Keratinocyte (primary cell): ENCODE measurements at regions not wholly inside any gene's neighbourhood (a gene's known extent, or its start where the extent isn't known, plus 50 kb on each side); places are given as distances from the start of the nearest gene placed in this dataset.
A peak's percentile ranks its signal among the peaks of the same experiment; 100 is the strongest.

Source experiments
- DNase-seq: peaks from one replicate; pipeline ENCODE4 v3.0.0-alpha.2; 2011; ENCODE audit warnings: low read depth, missing footprints, low spot score
- FAIRE-seq: peaks from 2 replicates; lab custom pipeline; 2011; peaks lifted over from hg19 to GRCh38; lab: Jason Lieb, UNC
- H2AFZ ChIP-seq: 2 replicates; pipeline ENCODE4 v1.6.0; 2012; ENCODE audit warnings: low read length, control low read depth, inconsistent platforms; ENCODE audit not compliant: control insufficient read depth
- H3K27ac ChIP-seq: 2 replicates; pipeline ENCODE4 v1.5.1; 2011; ENCODE audit warnings: low read length; ENCODE audit not compliant: control insufficient read depth, insufficient read depth
- H3K27me3 ChIP-seq: 3 replicates; pipeline ENCODE4 v1.6.0; 2011; ENCODE audit warnings: low read length; ENCODE audit not compliant: control insufficient read depth, insufficient read depth; ENCODE audit errors: extremely low read depth
- H3K36me3 ChIP-seq, 2 experiments: 2 replicates in 1 of 2; 3 replicates in 1 of 2; pipeline ENCODE4 v1.5.1; 2011; ENCODE audit warnings: low read length in 2 of 2, mild to moderate bottlenecking in 1 of 2; ENCODE audit not compliant: control insufficient read depth in 2 of 2, insufficient read depth in 2 of 2; ENCODE audit errors: extremely low read depth in 1 of 2
- H3K4me1 ChIP-seq: 3 replicates; pipeline ENCODE4 v1.5.1; 2011; ENCODE audit warnings: low read length; ENCODE audit not compliant: control insufficient read depth, insufficient read depth; ENCODE audit errors: extremely low read depth
- H3K4me2 ChIP-seq: 3 replicates; pipeline ENCODE4 v1.6.0; 2011; ENCODE audit warnings: low read depth, low read length; ENCODE audit not compliant: control insufficient read depth, insufficient read depth; ENCODE audit errors: extremely low read depth
- H3K4me3 ChIP-seq, 3 experiments: fragments of 200-600 bp in 1 of 3; sonication (generic) in 1 of 3; 2 replicates in 2 of 3; 3 replicates in 1 of 3; pipeline ENCODE4 v1.5.1; 2011 to 2016; ENCODE audit warnings: low read length in 3 of 3, mild to moderate bottlenecking in 3 of 3, control low read depth in 2 of 3, inconsistent platforms in 1 of 3, low read depth in 1 of 3, mixed read lengths in 1 of 3, mixed run types in 1 of 3, moderate library complexity in 1 of 3; ENCODE audit not compliant: control insufficient read depth in 2 of 3, insufficient read depth in 2 of 3; ENCODE audit errors: extremely low read depth in 1 of 3
- H3K79me2 ChIP-seq: 2 replicates; pipeline ENCODE4 v1.6.0; 2012; ENCODE audit warnings: low read length; ENCODE audit not compliant: control insufficient read depth, insufficient read depth
- H3K9ac ChIP-seq: 3 replicates; pipeline ENCODE4 v1.6.0; 2011; ENCODE audit warnings: low read length; ENCODE audit not compliant: control insufficient read depth, insufficient read depth; ENCODE audit errors: extremely low read depth
- H3K9me1 ChIP-seq: 3 replicates; pipeline ENCODE4 v1.6.0; 2011; ENCODE audit warnings: low read length; ENCODE audit not compliant: control insufficient read depth, insufficient read depth; ENCODE audit errors: extremely low read depth
- H3K9me3 ChIP-seq: 2 replicates; pipeline ENCODE4 v1.5.1; 2012; ENCODE audit warnings: low read depth, low read length; ENCODE audit not compliant: control insufficient read depth
- H4K20me1 ChIP-seq: 3 replicates; pipeline ENCODE4 v1.6.0; 2011; ENCODE audit warnings: low read length; ENCODE audit not compliant: control insufficient read depth, insufficient read depth; ENCODE audit errors: extremely low read depth
- CTCF ChIP-seq, 3 experiments: IDR thresholded peaks in 1 of 3; conservative IDR thresholded peaks in 1 of 3; optimal IDR thresholded peaks in 1 of 3; 2 replicates in 2 of 3; 3 replicates in 1 of 3; pipeline versions ENCODE3 to v1.5.1; 2011; ENCODE audit warnings: low read length in 3 of 3, mild to moderate bottlenecking in 3 of 3, moderate library complexity in 2 of 3, control low read depth in 1 of 3, inconsistent platforms in 1 of 3; ENCODE audit not compliant: insufficient read depth in 2 of 3; ENCODE audit errors: extremely low read depth in 1 of 3
- EZH2 ChIP-seq: IDR thresholded peaks from one replicate; pipeline ENCODE4 v1.6.1; 2012; ENCODE audit warnings: inconsistent platforms, mild to moderate bottlenecking, low read length, moderate library complexity
- dilution Hi-C: fragments of 300-500 bp; cut with MboI; formaldehyde crosslinking; loops from one replicate; pipeline ENCODE4 v1.7.0; 2020; ENCODE audit warnings: low sequenced_read_pairs; ENCODE audit not compliant: extremely low pct_ligation_motif_present

GRCh38 chr2:238727585-238728329 lies 120.1 kb upstream of the TWIST2 start:
- FAIRE-seq: peak; percentile 88
- no peaks in the 10 kb centered on the region for H3K27me3 ChIP-seq

GRCh38 chr2:238728330-238729260 lies 119.3 kb upstream of the TWIST2 start:
- H3K4me1 ChIP-seq: peaks cover 26% of the 10 kb centered on the region
- FAIRE-seq (peak; percentile 93), DNase-seq (no peak)
- H3K4me2 ChIP-seq: peak overlapping the region; percentile 87
- peak overlapping the region; percentile 79 for H3K27ac ChIP-seq
- TF ChIP-seq EZH2: no peak
- no peaks in the 10 kb centered on the region for H3K9me1 ChIP-seq
- dilution Hi-C loops: no loop called here
- no peaks in the 10 kb centered on the region for H4K20me1 ChIP-seq
- H3K9me3 ChIP-seq: no peaks in the 10 kb centered on the region
- H3K9ac ChIP-seq: peak overlapping the region; percentile 69
- no peaks in the 10 kb centered on the region for H3K27me3 ChIP-seq
- no peaks in the 10 kb centered on the region for H3K36me3 ChIP-seq
- H2AFZ ChIP-seq: peak overlapping the region; percentile 72
- H3K4me3 ChIP-seq: peak overlapping the region in 2 of 3 experiments; percentile 11 to 62
- no peaks in the 10 kb centered on the region for H3K79me2 ChIP-seq

More at GRCh38 chr2:238727585-238728329, 120.1 kb upstream of the TWIST2 start:
- H3K4me2 ChIP-seq: peak overlapping the region; percentile 87
- TF ChIP-seq CTCF (optimal IDR thresholded peaks at IDR 0.05 in 1 of 3, IDR thresholded peaks at IDR 0.05 in 1 of 3, conservative IDR thresholded peaks at IDR 0.05 in 1 of 3; ENCODE audit: extremely low read depth in 1 of 3, insufficient read depth in 2 of 3, low read length in 3 of 3) (no peak), EZH2 (no peak)
- H3K4me3 ChIP-seq: peak overlapping the region in 2 of 3 experiments; percentile 11 to 62
- peaks cover 26% of the 10 kb centered on the region for H3K4me1 ChIP-seq
- no peaks in the 10 kb centered on the region for H3K9me3 ChIP-seq
- H3K9me1 ChIP-seq: no peaks in the 10 kb centered on the region
- DNase-seq: no peak
- no peaks in the 10 kb centered on the region for H3K36me3 ChIP-seq
- peak overlapping the region; percentile 56 for H2AFZ ChIP-seq
- peak overlapping the region; percentile 79 for H3K27ac ChIP-seq
- no peaks in the 10 kb centered on the region for H3K79me2 ChIP-seq
- dilution Hi-C loops: no loop called here
- H4K20me1 ChIP-seq: no peaks in the 10 kb centered on the region
- H3K9ac ChIP-seq: peak overlapping the region; percentile 69
